Fibroblast of pulmonary artery (primary cell): ENCODE measurements at regions not wholly inside any gene's neighbourhood (a gene's known extent, or its start where the extent isn't known, plus 50 kb on each side); places are given as distances from the start of the nearest gene placed in this dataset.

Source experiments
- DNase-seq: peaks from one replicate; pipeline ENCODE4 v3.0.0-alpha.2; 2010; ENCODE audit warnings: low read depth
- H3K4me3 ChIP-seq: replicated peaks from 2 replicates; pipeline ENCODE4 v1.5.1; 2011; ENCODE audit warnings: low read depth, mild to moderate bottlenecking, control low read depth, low read length, moderate library complexity
- CTCF ChIP-seq: IDR thresholded peaks from 2 replicates; pipeline ENCODE4 v1.5.1; 2011; ENCODE audit warnings: mild to moderate bottlenecking, control low read depth, low read length, inconsistent platforms; ENCODE audit errors: missing control alignments

GRCh38 chr11:104795501-104796213 is 102.6 kb downstream of the CASP12 start:
- TF ChIP-seq CTCF = no peak
- H3K4me3 ChIP-seq = no peak overlapping the region
- no peak for DNase-seq

GRCh38 chr11:104792861-104793260 is 105.4 kb downstream of the CASP12 start:
- no peak for DNase-seq
- no peak for TF ChIP-seq CTCF
- no peak overlapping the region for H3K4me3 ChIP-seq

- no peak overlapping the region for H3K4me3 ChIP-seq
- TF ChIP-seq CTCF = no peak
- DNase-seq = no peak
Observed at GRCh38 chr11:104791896-104792295, 106.4 kb downstream of the CASP12 start.

- H3K4me3 ChIP-seq = no peak overlapping the region
- TF ChIP-seq CTCF = no peak
- DNase-seq = no peak
Observed at GRCh38 chr11:104784684-104785460, 113.4 kb downstream of the CASP12 start.

- H3K4me3 ChIP-seq = no peak overlapping the region
- no peak for TF ChIP-seq CTCF
- DNase-seq = no peak
Observed at GRCh38 chr11:104783241-104783640, 115.0 kb downstream of the CASP12 start.

GRCh38 chr11:104782377-104782754 is 115.9 kb downstream of the CASP12 start:
- TF ChIP-seq CTCF = no peak
- H3K4me3 ChIP-seq = no peak overlapping the region
- DNase-seq = no peak
